HEK293 (cell line): ENCODE measurements at regions not wholly inside any gene's neighbourhood (a gene's known extent, or its start where the extent isn't known, plus 50 kb on each side); places are given as distances from the start of the nearest gene placed in this dataset.

Experiments
- CTCF ChIA-PET: fragments of 350-600 bp; formaldehyde crosslinking; extraction: SDS; loops from one replicate; lab custom pipeline; 2021; ENCODE audit warnings: antibody characterized with exemption; lab: Yijun Ruan, JAX
- POLR2A ChIA-PET: fragments of 300-600 bp; formaldehyde crosslinking; extraction: SDS; loops from one replicate; lab custom pipeline; 2020; ENCODE audit warnings: antibody characterized with exemption, inconsistent platforms; lab: Yijun Ruan, JAX
- H3K27ac ChIP-seq: fragments of 200-500 bp; sonication (Bioruptor generic); 2 replicates; pipeline ENCODE4 v1.5.1; 2014; ENCODE audit warnings: low read depth, low read length, control low read depth, inconsistent platforms; ENCODE audit errors: extremely low read depth
- H3K36me3 ChIP-seq, 2 experiments: fragments of 200-500 bp in 1 of 2; sonication (Bioruptor generic) in 1 of 2; 1 replicate in 1 of 2; 2 replicates in 1 of 2; pipeline ENCODE4 v1.5.1; 2014 to 2017; ENCODE audit warnings: inconsistent platforms in 2 of 2, low read length in 2 of 2; ENCODE audit not compliant: control insufficient read depth in 2 of 2, insufficient read depth in 1 of 2
- H3K4me1 ChIP-seq: fragments of 200-500 bp; sonication (Bioruptor generic); 2 replicates; pipeline ENCODE4 v1.5.1; 2014; ENCODE audit warnings: mild to moderate bottlenecking, low read length, inconsistent platforms; ENCODE audit not compliant: control insufficient read depth, insufficient read depth
- H3K4me3 ChIP-seq: 2 replicates; pipeline ENCODE4 v1.5.1; 2011; ENCODE audit warnings: low read depth, mild to moderate bottlenecking, control low read depth, low read length, moderate library complexity
- H3K9me3 ChIP-seq: fragments of 200-500 bp; sonication (Bioruptor generic); 2 replicates; pipeline ENCODE4 v1.5.1; 2014; ENCODE audit warnings: low read depth, low read length, inconsistent platforms; ENCODE audit not compliant: control insufficient read depth, insufficient read depth
- KLF17 ChIP-seq: fragments of 450-650 bp; formaldehyde crosslinking; IDR thresholded peaks from 2 replicates; pipeline ENCODE4 v1.5.1; 2016; ENCODE audit warnings: missing biosample characterization, missing genetic modification characterization
- KLF8 ChIP-seq: fragments of 450-650 bp; formaldehyde crosslinking; IDR thresholded peaks from 2 replicates; pipeline ENCODE4 v1.5.1; 2016; ENCODE audit warnings: missing biosample characterization, missing genetic modification characterization
- RBAK ChIP-seq: fragments of 450-650 bp; formaldehyde crosslinking; IDR thresholded peaks from 2 replicates; pipeline ENCODE4 v1.5.1; 2016; ENCODE audit warnings: missing biosample characterization, missing genetic modification characterization
- YY1 ChIP-seq: fragments of 450-650 bp; formaldehyde crosslinking; IDR thresholded peaks from 2 replicates; pipeline ENCODE4 v1.5.1; 2018; ENCODE audit warnings: missing biosample characterization, missing genetic modification characterization
- ZBTB10 ChIP-seq: fragments of 450-650 bp; formaldehyde crosslinking; IDR thresholded peaks from 2 replicates; pipeline ENCODE4 v1.5.1; 2016; ENCODE audit warnings: missing biosample characterization, missing genetic modification characterization
- ZBTB17 ChIP-seq: fragments of 450-650 bp; formaldehyde crosslinking; IDR thresholded peaks from 2 replicates; pipeline ENCODE4 v1.5.1; 2016; ENCODE audit warnings: missing biosample characterization, missing genetic modification characterization
- ZBTB49 ChIP-seq: fragments of 450-650 bp; formaldehyde crosslinking; IDR thresholded peaks from 2 replicates; pipeline ENCODE4 v1.5.1; 2016; ENCODE audit warnings: missing biosample characterization, missing genetic modification characterization, low read depth
- ZBTB6 ChIP-seq: fragments of 450-650 bp; formaldehyde crosslinking; IDR thresholded peaks from 2 replicates; pipeline ENCODE4 v1.5.1; 2017; ENCODE audit warnings: missing biosample characterization, missing genetic modification characterization
- ZFP3 ChIP-seq: fragments of 450-650 bp; formaldehyde crosslinking; IDR thresholded peaks from 2 replicates; pipeline ENCODE4 v1.5.1; 2016; ENCODE audit warnings: low read depth, missing biosample characterization, missing genetic modification characterization
- ZNF10 ChIP-seq: fragments of 450-650 bp; formaldehyde crosslinking; IDR thresholded peaks from 2 replicates; pipeline ENCODE4 v1.5.1; 2017; ENCODE audit warnings: missing biosample characterization, missing genetic modification characterization
- ZNF114 ChIP-seq: fragments of 450-650 bp; formaldehyde crosslinking; IDR thresholded peaks from 2 replicates; pipeline ENCODE4 v1.5.0; 2017; ENCODE audit warnings: missing biosample characterization, missing genetic modification characterization
- ZNF169 ChIP-seq: fragments of 450-650 bp; formaldehyde crosslinking; IDR thresholded peaks from 2 replicates; pipeline ENCODE4 v1.5.1; 2016; ENCODE audit warnings: missing biosample characterization, missing genetic modification characterization
- ZNF518A ChIP-seq: fragments of 450-650 bp; formaldehyde crosslinking; conservative IDR thresholded peaks from 2 replicates; pipeline ENCODE4 v1.5.1; 2016; ENCODE audit warnings: low read depth, missing biosample characterization, missing genetic modification characterization
- ZNF529 ChIP-seq: fragments of 450-650 bp; formaldehyde crosslinking; IDR thresholded peaks from 2 replicates; pipeline ENCODE4 v1.5.1; 2017; ENCODE audit warnings: missing genetic modification characterization, missing biosample characterization; ENCODE audit not compliant: insufficient replicate concordance
- ZNF530 ChIP-seq: fragments of 450-650 bp; formaldehyde crosslinking; IDR thresholded peaks from 2 replicates; pipeline ENCODE4 v1.5.1; 2016; ENCODE audit warnings: low read depth, missing biosample characterization, missing genetic modification characterization
- ZNF626 ChIP-seq: fragments of 450-650 bp; sonication (Bioruptor Pico); formaldehyde crosslinking; IDR thresholded peaks from 2 replicates; pipeline ENCODE4 v1.5.1; 2018; ENCODE audit warnings: missing biosample characterization, missing genetic modification characterization, inconsistent platforms
- ZNF645 ChIP-seq: fragments of 450-650 bp; formaldehyde crosslinking; IDR thresholded peaks from 2 replicates; pipeline ENCODE4; 2016; ENCODE audit warnings: missing biosample characterization, missing genetic modification characterization
- ZNF707 ChIP-seq: fragments of 450-650 bp; formaldehyde crosslinking; IDR thresholded peaks from 2 replicates; pipeline ENCODE4 v1.5.1; 2016; ENCODE audit warnings: missing biosample characterization, missing genetic modification characterization
- ZNF837 ChIP-seq: fragments of 450-650 bp; formaldehyde crosslinking; IDR thresholded peaks from 2 replicates; pipeline ENCODE4 v1.5.1; 2016; ENCODE audit warnings: missing biosample characterization, missing genetic modification characterization

GRCh38 chr9:111198936-111199335, 131.1 kb downstream of the OR2K2 start:
- Histone ChIP-seq H3K4me3 (no peak overlapping the region), H3K36me3 (no peaks in the 10 kb centered on the region), H3K4me1 (no peaks in the 10 kb centered on the region), H3K9me3 (no peaks in the 10 kb centered on the region), H3K27ac (no peak overlapping the region)
- ChIA-PET POLR2A (no interaction called here), CTCF (no interaction called here)
- no peak for TF ChIP-seq ZNF169 (tag by site-specific recombination)
- no peak for TF ChIP-seq KLF8 (tag by site-specific recombination)
- no peak for TF ChIP-seq KLF17 (tag by site-specific recombination)
- no peak for TF ChIP-seq ZNF10 (tag by site-specific recombination)
- TF ChIP-seq ZNF518A (tag by site-specific recombination) = no peak

- no peak for TF ChIP-seq ZNF530 (tag by site-specific recombination)
- TF ChIP-seq ZNF837 (tag by site-specific recombination) = no peak
- TF ChIP-seq ZNF10 (tag by site-specific recombination) = no peak
- no peak for TF ChIP-seq RBAK
- no peak for TF ChIP-seq ZBTB10 (tag by site-specific recombination)
- no peak for TF ChIP-seq ZNF529
- TF ChIP-seq, all 188 proteins: peak for 0
- H3K4me3 ChIP-seq = no peak overlapping the region
- CTCF ChIA-PET = no interaction called here
- POLR2A ChIA-PET = no interaction called here
- no peaks in the 10 kb centered on the region for H3K36me3 ChIP-seq
- no peaks in the 10 kb centered on the region for H3K4me1 ChIP-seq
- H3K27ac ChIP-seq = no peak overlapping the region
- H3K9me3 ChIP-seq = no peaks in the 10 kb centered on the region
These were observed 132.8 kb downstream of the OR2K2 start for GRCh38 chr9:111197256-111197655.

GRCh38 chr9:111195766-111196165, 134.3 kb downstream of the OR2K2 start:
- no peak overlapping the region for H3K4me3 ChIP-seq
- no peaks in the 10 kb centered on the region for H3K9me3 ChIP-seq
- no peaks in the 10 kb centered on the region for H3K4me1 ChIP-seq
- H3K36me3 ChIP-seq = no peaks in the 10 kb centered on the region
- ChIA-PET POLR2A (no interaction called here), CTCF (no interaction called here)
- no peak overlapping the region for H3K27ac ChIP-seq
- TF ChIP-seq ZFP3 = no peak
- no peak for TF ChIP-seq ZNF114 (tag by site-specific recombination)
- no peak for TF ChIP-seq ZNF707 (tag by site-specific recombination)
- TF ChIP-seq ZBTB6 = no peak
- no peak for TF ChIP-seq ZBTB17 (tag by site-specific recombination)
- TF ChIP-seq YY1 (tag by site-specific recombination) = no peak
- no peak for TF ChIP-seq ZNF626 (tag by site-specific recombination)
- TF ChIP-seq ZNF645 (tag by site-specific recombination) = no peak
- no peak for TF ChIP-seq ZBTB49 (tag by site-specific recombination)
